ENCODE measurements at regions not wholly inside any gene's neighbourhood (a gene's known extent, or its start where the extent isn't known, plus 50 kb on each side); places are given as distances from the start of the nearest gene placed in this dataset.

DNA sequence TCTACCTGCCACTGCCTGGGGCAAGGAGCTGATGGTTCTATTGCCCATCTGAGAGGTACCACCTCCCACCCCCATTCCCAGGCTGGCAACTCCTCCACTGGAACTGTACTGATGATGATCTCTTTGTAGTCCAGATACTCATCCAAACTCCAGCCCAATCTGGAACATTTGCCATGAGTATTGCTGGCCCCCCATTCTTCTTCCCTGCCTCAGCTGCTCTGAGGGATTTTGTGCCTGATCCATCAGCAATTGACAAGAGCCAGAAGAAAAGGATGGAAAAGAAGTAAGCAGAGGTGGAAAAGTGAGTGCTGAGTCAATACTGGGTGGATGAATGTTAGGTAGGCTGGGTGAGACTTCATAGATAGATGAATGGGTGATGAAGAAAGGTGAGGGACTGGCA lies 101.2 kb downstream of the NMUR2 start:
- TF ChIP-seq CTCF (IDR thresholded peaks at IDR 0.05), result no peak
- no peak for TF ChIP-seq POLR2A (IDR thresholded peaks at IDR 0.05)
- TF ChIP-seq POLR2AphosphoS5 (IDR thresholded peaks at IDR 0.05), result no peak
- no peak for TF ChIP-seq EP300 (IDR thresholded peaks at IDR 0.05)
